Uterus (tissue), 3 donors: ENCODE measurements at regions not wholly inside any gene's neighbourhood (a gene's known extent, or its start where the extent isn't known, plus 50 kb on each side); places are given as distances from the start of the nearest gene placed in this dataset.

Source experiments
- DNase-seq, 2 donors: peaks; one replicate each; pipeline ENCODE4 v3.0.0-alpha.2; 2019 to 2020
- H3K27ac ChIP-seq, 2 donors: fragments of 200-600 bp; sonication (generic); 1 replicate in 1 of 2; 2 replicates in 1 of 2; pipeline ENCODE4 v1.5.1; 2016 to 2018
- H3K27me3 ChIP-seq, 2 donors: fragments of 200-600 bp; sonication (generic); one replicate each; pipeline ENCODE4 v1.5.1; 2018 to 2019; ENCODE audit warnings: control low read depth in 1 of 2
- H3K36me3 ChIP-seq, 2 donors: fragments of 200-600 bp; sonication (generic); one replicate each; pipeline ENCODE4 v1.5.1; 2019; ENCODE audit warnings: control low read depth in 1 of 2
- H3K4me1 ChIP-seq, 2 donors: fragments of 200-600 bp; sonication (generic); one replicate each; pipeline ENCODE4 v1.5.1; 2018 to 2019; ENCODE audit warnings: control low read depth in 1 of 2
- H3K4me3 ChIP-seq, 2 donors: fragments of 200-600 bp; sonication (generic); 1 replicate in 1 of 2; 2 replicates in 1 of 2; pipeline ENCODE4 v1.5.1; 2018 to 2019; ENCODE audit warnings: mild to moderate bottlenecking in 1 of 2
- H3K9me3 ChIP-seq, 2 donors: fragments of 200-600 bp; sonication (generic); one replicate each; pipeline ENCODE4 v1.5.1; 2019; ENCODE audit warnings: control low read depth in 1 of 2
- POLR2A ChIP-seq, 2 donors: fragments of 450-650 bp; IDR thresholded peaks; one replicate each; pipeline ENCODE4 v1.6.1; 2016; ENCODE audit warnings: antibody characterized with exemption in 2 of 2, mild to moderate bottlenecking in 1 of 2, moderate library complexity in 1 of 2
- intact Hi-C: fragments of 100-400 bp; cut with DNase I; formaldehyde crosslinking; loops from one replicate; pipeline ENCODE4 v1.15.1; 2023; ENCODE audit warnings: low total_unique reads
- TF ChIP-seq, protein P1 (sequence below), 4 experiments: fragments of 200-600 bp in 2 of 4; fragments of 450-650 bp in 2 of 4; sonication (generic) in 2 of 4; IDR thresholded peaks; one replicate each; pipeline ENCODE4 v1.5.1; 2016 to 2019; ENCODE audit warnings: antibody characterized with exemption in 4 of 4, mild to moderate bottlenecking in 2 of 4, moderate library complexity in 1 of 4
- donor health status: DM: yes; HTN: yes; CAD: no.

DNA sequence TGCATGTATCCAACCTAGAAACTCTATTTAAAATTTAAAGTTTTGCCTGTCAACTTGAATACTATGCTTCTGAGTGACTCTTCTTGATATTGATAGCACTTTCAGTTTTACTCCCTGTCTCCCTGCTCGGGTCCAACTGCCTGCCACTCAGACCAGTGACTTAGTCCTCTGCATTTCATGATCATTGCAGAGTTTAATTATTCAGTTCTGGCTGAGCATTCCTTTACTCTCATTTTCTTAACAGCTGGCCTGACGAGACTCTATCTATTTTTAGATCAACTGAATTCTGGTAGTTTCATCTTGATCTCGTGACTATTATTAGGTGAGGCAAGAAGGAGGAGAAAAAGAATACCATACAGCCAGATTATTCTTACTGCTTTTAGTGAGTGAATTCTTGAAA, 617.4 kb downstream of the SI start:
- Histone ChIP-seq H3K27ac (peak overlapping the region in 1 of 2 donors; percentile 11), H3K36me3 (no peaks in the 10 kb centered on the region), H3K4me3 (no peak overlapping the region), H3K27me3 (no peaks in the 10 kb centered on the region), H3K4me1 (no peaks in the 10 kb centered on the region), H3K9me3 (no peaks in the 10 kb centered on the region)
- TF ChIP-seq POLR2A (IDR thresholded peaks at IDR 0.05): no peak
- TF ChIP-seq, protein P1, sequence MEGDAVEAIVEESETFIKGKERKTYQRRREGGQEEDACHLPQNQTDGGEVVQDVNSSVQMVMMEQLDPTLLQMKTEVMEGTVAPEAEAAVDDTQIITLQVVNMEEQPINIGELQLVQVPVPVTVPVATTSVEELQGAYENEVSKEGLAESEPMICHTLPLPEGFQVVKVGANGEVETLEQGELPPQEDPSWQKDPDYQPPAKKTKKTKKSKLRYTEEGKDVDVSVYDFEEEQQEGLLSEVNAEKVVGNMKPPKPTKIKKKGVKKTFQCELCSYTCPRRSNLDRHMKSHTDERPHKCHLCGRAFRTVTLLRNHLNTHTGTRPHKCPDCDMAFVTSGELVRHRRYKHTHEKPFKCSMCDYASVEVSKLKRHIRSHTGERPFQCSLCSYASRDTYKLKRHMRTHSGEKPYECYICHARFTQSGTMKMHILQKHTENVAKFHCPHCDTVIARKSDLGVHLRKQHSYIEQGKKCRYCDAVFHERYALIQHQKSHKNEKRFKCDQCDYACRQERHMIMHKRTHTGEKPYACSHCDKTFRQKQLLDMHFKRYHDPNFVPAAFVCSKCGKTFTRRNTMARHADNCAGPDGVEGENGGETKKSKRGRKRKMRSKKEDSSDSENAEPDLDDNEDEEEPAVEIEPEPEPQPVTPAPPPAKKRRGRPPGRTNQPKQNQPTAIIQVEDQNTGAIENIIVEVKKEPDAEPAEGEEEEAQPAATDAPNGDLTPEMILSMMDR (IDR thresholded peaks at IDR 0.05): no peak
- intact Hi-C loops: no loop called here
- DNase-seq: no peak

DNA sequence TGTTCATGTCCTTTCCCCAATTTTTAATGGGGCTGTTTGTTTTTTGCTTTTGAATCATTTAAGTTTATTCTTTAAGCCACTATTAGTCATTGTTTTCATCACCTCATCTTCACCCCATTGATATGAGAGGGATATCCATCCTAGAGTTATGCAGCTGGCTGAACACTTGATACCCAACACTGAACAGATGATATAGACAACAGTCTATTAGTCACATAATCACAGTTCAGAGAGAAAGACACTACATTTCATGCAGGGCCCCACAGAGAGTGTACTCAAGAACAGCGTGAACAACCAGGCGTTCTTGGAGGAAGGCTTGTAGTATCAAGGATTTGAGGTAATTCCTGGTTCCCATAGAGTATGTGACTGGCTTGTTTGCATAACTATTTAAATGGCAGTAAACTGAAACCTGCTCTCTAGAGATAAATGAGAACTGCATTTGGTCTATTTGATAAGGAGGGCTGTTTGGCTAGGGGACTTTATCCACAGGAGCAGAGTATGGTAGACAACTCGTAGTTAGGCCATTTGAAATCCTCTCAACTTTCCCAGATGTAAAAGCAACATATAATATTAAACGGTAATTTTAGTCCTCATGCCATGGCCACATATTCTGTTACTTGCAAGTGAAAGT, 618.7 kb downstream of the SI start:
- Histone ChIP-seq H3K36me3 (no peaks in the 10 kb centered on the region), H3K4me1 (no peaks in the 10 kb centered on the region), H3K27ac (no peak overlapping the region), H3K4me3 (no peak overlapping the region), H3K27me3 (no peaks in the 10 kb centered on the region), H3K9me3 (no peaks in the 10 kb centered on the region)
- DNase-seq: no peak
- intact Hi-C loops: no loop called here
- no peak for TF ChIP-seq POLR2A (IDR thresholded peaks at IDR 0.05)
- TF ChIP-seq, protein P1 (IDR thresholded peaks at IDR 0.05): no peak

DNA sequence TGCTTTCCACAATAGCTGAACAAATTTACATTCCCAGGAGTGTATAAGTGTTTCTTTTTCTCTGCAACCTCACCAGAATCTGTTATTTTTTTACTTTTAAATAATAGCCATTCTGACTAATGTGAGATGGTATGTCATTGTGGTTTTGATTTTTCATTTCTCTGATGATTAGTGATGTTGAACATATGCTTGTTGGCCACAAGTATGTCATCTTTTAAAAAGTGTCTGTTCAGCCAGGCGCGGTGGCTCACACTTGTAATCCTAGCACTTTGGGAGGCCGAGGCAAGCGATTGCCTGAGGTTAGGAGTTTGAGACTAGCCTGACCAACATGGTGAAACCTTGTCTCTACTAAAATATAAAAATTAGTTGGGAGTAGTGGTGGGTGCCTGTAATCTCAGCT, 619.3 kb downstream of the SI start:
- peaks cover 0 to 5% of the 10 kb centered on the region in 2 donors for H3K4me1 ChIP-seq
- no peak for DNase-seq
- no peaks in the 10 kb centered on the region for H3K36me3 ChIP-seq
- no peak overlapping the region for H3K27ac ChIP-seq
- intact Hi-C loops: no loop called here
- TF ChIP-seq, protein P1 (IDR thresholded peaks at IDR 0.05): no peak
- no peak for TF ChIP-seq POLR2A (IDR thresholded peaks at IDR 0.05)
- H3K4me3 ChIP-seq: no peak overlapping the region
- H3K9me3 ChIP-seq: no peaks in the 10 kb centered on the region
- H3K27me3 ChIP-seq: no peaks in the 10 kb centered on the region

DNA sequence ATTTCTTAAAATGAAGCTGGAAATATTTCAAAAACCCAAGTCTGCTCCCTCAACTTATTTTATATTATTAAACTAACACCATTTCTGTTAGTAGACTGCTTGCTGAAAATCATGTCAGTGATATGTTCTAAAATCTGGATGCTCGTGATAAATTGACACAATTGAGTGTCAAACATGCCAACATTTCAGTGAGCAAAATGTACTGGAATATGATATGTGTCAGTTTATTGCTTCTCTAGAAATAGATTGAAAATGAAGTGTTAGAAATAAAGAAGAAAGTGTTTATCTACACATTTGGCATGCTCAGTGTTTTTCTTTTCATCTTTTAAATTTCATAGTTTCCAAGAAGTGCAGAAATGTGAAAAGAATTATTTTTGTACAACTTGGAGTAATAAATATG, 624.6 kb downstream of the SI start:
- intact Hi-C loops: no loop called here
- Histone ChIP-seq H3K36me3 (no peaks in the 10 kb centered on the region), H3K27me3 (no peaks in the 10 kb centered on the region), H3K9me3 (no peaks in the 10 kb centered on the region), H3K4me1 (peaks cover 0 to 5% of the 10 kb centered on the region in 2 donors), H3K4me3 (no peak overlapping the region), H3K27ac (peak overlapping the region; percentile 26 to 79)
- no peak for DNase-seq
- TF ChIP-seq POLR2A (IDR thresholded peaks at IDR 0.05): no peak
- TF ChIP-seq, protein P1 (IDR thresholded peaks at IDR 0.05): no peak

DNA sequence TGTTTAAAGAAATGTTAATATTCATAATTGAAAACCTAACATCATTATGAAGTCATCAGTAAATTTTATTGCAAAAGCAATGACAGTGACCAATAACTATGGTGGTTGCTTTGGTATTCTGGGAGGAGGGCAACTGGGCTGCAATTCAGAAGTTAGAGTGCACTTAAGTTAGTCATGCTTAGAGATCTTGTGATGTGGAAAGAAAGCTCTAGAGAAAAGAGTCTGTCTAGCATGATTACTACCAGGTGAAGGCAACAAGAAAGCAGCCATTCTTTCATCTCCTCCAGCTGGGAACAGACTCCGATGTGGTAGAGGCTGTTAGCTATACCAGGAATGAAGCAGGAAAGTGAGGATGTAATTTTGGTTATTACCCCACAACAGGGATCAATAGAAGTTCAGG, 625.6 kb downstream of the SI start:
- H3K4me1 ChIP-seq: peaks cover 0 to 5% of the 10 kb centered on the region in 2 donors
- H3K9me3 ChIP-seq: no peaks in the 10 kb centered on the region
- TF ChIP-seq POLR2A (IDR thresholded peaks at IDR 0.05): no peak
- TF ChIP-seq, protein P1 (IDR thresholded peaks at IDR 0.05): no peak
- peak overlapping the region in 1 of 2 donors; percentile 4 for H3K4me3 ChIP-seq
- no peaks in the 10 kb centered on the region for H3K27me3 ChIP-seq
- peak overlapping the region; percentile 70 to 79 for H3K27ac ChIP-seq
- no peak for DNase-seq
- intact Hi-C loops: no loop called here
- H3K36me3 ChIP-seq: no peaks in the 10 kb centered on the region
